Activated CD8-positive, alpha-beta memory T cell treated with anti-CD3 and anti-CD28 coated beads for 1 hour (primary cell): ENCODE measurements at regions not wholly inside any gene's neighbourhood (a gene's known extent, or its start where the extent isn't known, plus 50 kb on each side); places are given as distances from the start of the nearest gene placed in this dataset.
A peak's percentile ranks its signal among the peaks of the same experiment; 100 is the strongest.

Experiments
- DNase-seq, 2 donors: peaks; one replicate each; pipeline ENCODE4 v3.0.0-alpha.2; 2020; ENCODE audit warnings: low read depth in 1 of 2; ENCODE audit errors: extremely low read depth in 1 of 2

GRCh38 chr1:5311634-5312292 is 657.4 kb downstream of the AJAP1 start:
- DNase-seq = no peak

GRCh38 chr1:5311147-5311546 is 656.7 kb downstream of the AJAP1 start:
- DNase-seq = no peak

GRCh38 chr1:5308249-5308648 is 653.8 kb downstream of the AJAP1 start:
- DNase-seq = no peak

GRCh38 chr1:5304702-5305101 is 650.3 kb downstream of the AJAP1 start:
- no peak for DNase-seq

- no peak for DNase-seq
These were observed 644.0 kb downstream of the AJAP1 start for GRCh38 chr1:5298376-5298775.

GRCh38 chr1:5297886-5298239 is 643.5 kb downstream of the AJAP1 start:
- DNase-seq = no peak

GRCh38 chr1:5297180-5297885 is 642.9 kb downstream of the AJAP1 start:
- no peak for DNase-seq

- DNase-seq = no peak
These were observed 642.3 kb downstream of the AJAP1 start for GRCh38 chr1:5296557-5297179.

- no peak for DNase-seq
These were observed 641.7 kb downstream of the AJAP1 start for GRCh38 chr1:5296095-5296494.

- no peak for DNase-seq
These were observed 637.5 kb downstream of the AJAP1 start for GRCh38 chr1:5291889-5292288.

- DNase-seq = no peak
These were observed 633.1 kb downstream of the AJAP1 start for GRCh38 chr1:5287178-5288150.

- peak in 1 of 2 donors; percentile 36 for DNase-seq
These were observed 631.8 kb downstream of the AJAP1 start for GRCh38 chr1:5286244-5286643.

- no peak for DNase-seq
These were observed 620.1 kb downstream of the AJAP1 start for GRCh38 chr1:5274527-5274926.

GRCh38 chr1:5273280-5274003 is 619.0 kb downstream of the AJAP1 start:
- no peak for DNase-seq

GRCh38 chr1:5272325-5272724 is 617.9 kb downstream of the AJAP1 start:
- no peak for DNase-seq

GRCh38 chr1:5271264-5271663 is 616.9 kb downstream of the AJAP1 start:
- no peak for DNase-seq

GRCh38 chr1:5269901-5270300 is 615.5 kb downstream of the AJAP1 start:
- DNase-seq = no peak

GRCh38 chr1:5267603-5268235 is 613.3 kb downstream of the AJAP1 start:
- no peak for DNase-seq

GRCh38 chr1:5265438-5266075 is 611.1 kb downstream of the AJAP1 start:
- no peak for DNase-seq

- DNase-seq = no peak
These were observed 610.1 kb downstream of the AJAP1 start for GRCh38 chr1:5264476-5264875.
